ENCODE measurements at regions not wholly inside any gene's neighbourhood (a gene's known extent, or its start where the extent isn't known, plus 50 kb on each side); places are given as distances from the start of the nearest gene placed in this dataset.

DNA sequence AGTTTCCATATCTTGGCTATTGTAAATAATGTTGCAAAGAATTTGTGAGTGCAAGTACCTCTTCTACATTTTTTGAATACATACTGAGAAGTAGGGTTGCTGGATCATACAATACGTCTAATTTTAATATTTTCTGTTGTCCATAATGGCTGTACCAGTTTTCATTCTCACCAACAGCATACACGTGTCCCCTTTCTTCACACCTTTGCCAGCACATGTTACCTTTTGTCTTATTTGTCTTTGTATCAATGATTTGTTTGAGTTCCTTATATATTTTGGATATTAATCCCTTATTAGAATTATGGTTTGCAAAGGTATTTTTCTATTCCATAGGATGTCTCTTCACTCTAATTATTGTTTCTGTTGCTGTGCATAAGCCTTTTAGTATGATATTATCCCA is 904.3 kb downstream of the METTL15 start:
- no peak for ATAC-seq (ENCODE audit: low read depth)
- ChIA-PET CTCF (no interaction called here), POLR2A (no interaction called here)
- Histone ChIP-seq H3K27me3 (replicated peaks in 1 of 4; ENCODE audit: control extremely low read depth in 1 of 4, control insufficient read depth in 3 of 4, insufficient read depth in 4 of 4, low read length in 3 of 4) (no peaks in the 10 kb centered on the region), H3K9ac (ENCODE audit: low read length) (no peak overlapping the region), H4K20me1 (ENCODE audit: control insufficient read depth, insufficient read depth, low read length, poor library complexity, severe bottlenecking) (no peaks in the 10 kb centered on the region), H3K27ac (ENCODE audit: low read length in 2 of 2) (no peak overlapping the region), H3K4me3 (ENCODE audit: control extremely low read depth in 1 of 5, extremely low read depth in 1 of 5, insufficient read depth in 1 of 5, low read depth in 2 of 5, low read length in 4 of 5) (no peak overlapping the region), H3K79me2 (ENCODE audit: control insufficient read depth, insufficient read depth, low read length) (no peaks in the 10 kb centered on the region), H3K36me3 (replicated peaks in 1 of 2; ENCODE audit: control extremely low read depth in 1 of 2, control insufficient read depth in 1 of 2, extremely low read depth in 1 of 2, insufficient read depth in 2 of 2, low read length in 1 of 2) (no peaks in the 10 kb centered on the region), H3K9me3 (ENCODE audit: control extremely low read depth in 1 of 3, control insufficient read depth in 2 of 3, insufficient read depth in 1 of 3, low read length in 2 of 3) (no peaks in the 10 kb centered on the region), H3K4me2 (replicated peaks; ENCODE audit: low read depth, low read length, poor library complexity, severe bottlenecking) (no peak overlapping the region), H2AFZ (ENCODE audit: insufficient read depth, low read depth, low read length, poor library complexity, severe bottlenecking) (no peak overlapping the region), H3K4me1 (ENCODE audit: control insufficient read depth in 2 of 2, insufficient read depth in 2 of 2, low read length in 2 of 2) (no peaks in the 10 kb centered on the region)
- H3K9me3 Mint-ChIP-seq (ENCODE audit: insufficient read depth) = peaks cover 4% of the 10 kb centered on the region
- intact Hi-C loops (cut with micrococcal nuclease) = no loop called here
- H3K4me3 Mint-ChIP-seq = no peak overlapping the region
- TF ChIP-seq, protein P1, sequence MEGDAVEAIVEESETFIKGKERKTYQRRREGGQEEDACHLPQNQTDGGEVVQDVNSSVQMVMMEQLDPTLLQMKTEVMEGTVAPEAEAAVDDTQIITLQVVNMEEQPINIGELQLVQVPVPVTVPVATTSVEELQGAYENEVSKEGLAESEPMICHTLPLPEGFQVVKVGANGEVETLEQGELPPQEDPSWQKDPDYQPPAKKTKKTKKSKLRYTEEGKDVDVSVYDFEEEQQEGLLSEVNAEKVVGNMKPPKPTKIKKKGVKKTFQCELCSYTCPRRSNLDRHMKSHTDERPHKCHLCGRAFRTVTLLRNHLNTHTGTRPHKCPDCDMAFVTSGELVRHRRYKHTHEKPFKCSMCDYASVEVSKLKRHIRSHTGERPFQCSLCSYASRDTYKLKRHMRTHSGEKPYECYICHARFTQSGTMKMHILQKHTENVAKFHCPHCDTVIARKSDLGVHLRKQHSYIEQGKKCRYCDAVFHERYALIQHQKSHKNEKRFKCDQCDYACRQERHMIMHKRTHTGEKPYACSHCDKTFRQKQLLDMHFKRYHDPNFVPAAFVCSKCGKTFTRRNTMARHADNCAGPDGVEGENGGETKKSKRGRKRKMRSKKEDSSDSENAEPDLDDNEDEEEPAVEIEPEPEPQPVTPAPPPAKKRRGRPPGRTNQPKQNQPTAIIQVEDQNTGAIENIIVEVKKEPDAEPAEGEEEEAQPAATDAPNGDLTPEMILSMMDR (IDR thresholded peaks at IDR 0.05) = no peak
- TF ChIP-seq EZH2 (IDR thresholded peaks at IDR 0.05; ENCODE audit: borderline replicate concordance, insufficient read depth, low read depth, low read length, poor library complexity, severe bottlenecking) = no peak
- no peak for DNase-seq
- WGBS (ENCODE audit: insufficient coverage) = no CpG with 5 or more reads among the region's 2 CpGs
- no peaks in the 10 kb centered on the region for H3K27me3 Mint-ChIP-seq
- no peaks in the 10 kb centered on the region for H3K4me1 Mint-ChIP-seq
- no peak overlapping the region for H3K27ac Mint-ChIP-seq

DNA sequence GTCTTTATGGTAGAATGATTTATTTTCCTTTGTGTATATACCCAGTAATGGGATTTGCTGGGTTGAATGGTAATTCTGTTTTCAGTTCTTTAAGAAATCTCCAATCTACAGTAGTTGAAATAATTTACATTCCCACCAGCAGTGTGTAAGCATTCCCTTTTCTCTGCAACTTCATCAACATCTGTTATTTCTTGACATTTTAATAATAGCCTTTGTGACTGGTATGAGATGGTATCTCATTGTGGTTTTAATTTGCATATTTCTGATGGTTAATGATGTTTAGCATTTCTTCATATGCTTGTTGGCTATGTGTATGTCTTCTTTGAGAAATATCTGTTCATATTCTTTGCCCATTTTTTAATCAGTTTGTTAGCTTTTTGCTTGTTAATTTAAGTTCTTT is 901.2 kb downstream of the METTL15 start:
- DNase-seq (no peak), ATAC-seq (ENCODE audit: low read depth) (no peak)
- Histone ChIP-seq H4K20me1 (ENCODE audit: control insufficient read depth, insufficient read depth, low read length, poor library complexity, severe bottlenecking) (no peaks in the 10 kb centered on the region), H3K36me3 (replicated peaks in 1 of 2; ENCODE audit: control extremely low read depth in 1 of 2, control insufficient read depth in 1 of 2, extremely low read depth in 1 of 2, insufficient read depth in 2 of 2, low read length in 1 of 2) (no peaks in the 10 kb centered on the region), H3K9me3 (ENCODE audit: control extremely low read depth in 1 of 3, control insufficient read depth in 2 of 3, insufficient read depth in 1 of 3, low read length in 2 of 3) (peaks cover 0 to 4% (median 0%) of the 10 kb centered on the region in 3 donors), H2AFZ (ENCODE audit: insufficient read depth, low read depth, low read length, poor library complexity, severe bottlenecking) (no peak overlapping the region), H3K4me1 (ENCODE audit: control insufficient read depth in 2 of 2, insufficient read depth in 2 of 2, low read length in 2 of 2) (no peaks in the 10 kb centered on the region), H3K4me2 (replicated peaks; ENCODE audit: low read depth, low read length, poor library complexity, severe bottlenecking) (no peak overlapping the region), H3K79me2 (ENCODE audit: control insufficient read depth, insufficient read depth, low read length) (no peaks in the 10 kb centered on the region), H3K9ac (ENCODE audit: low read length) (no peak overlapping the region), H3K27me3 (replicated peaks in 1 of 4; ENCODE audit: control extremely low read depth in 1 of 4, control insufficient read depth in 3 of 4, insufficient read depth in 4 of 4, low read length in 3 of 4) (no peaks in the 10 kb centered on the region), H3K4me3 (ENCODE audit: control extremely low read depth in 1 of 5, extremely low read depth in 1 of 5, insufficient read depth in 1 of 5, low read depth in 2 of 5, low read length in 4 of 5) (no peak overlapping the region), H3K27ac (ENCODE audit: low read length in 2 of 2) (no peak overlapping the region)
- no peak overlapping the region for H3K27ac Mint-ChIP-seq
- H3K4me1 Mint-ChIP-seq = no peaks in the 10 kb centered on the region
- TF ChIP-seq, protein P1 (IDR thresholded peaks at IDR 0.05) = no peak
- no peak for TF ChIP-seq EZH2 (IDR thresholded peaks at IDR 0.05; ENCODE audit: borderline replicate concordance, insufficient read depth, low read depth, low read length, poor library complexity, severe bottlenecking)
- H3K9me3 Mint-ChIP-seq (ENCODE audit: insufficient read depth) = no peaks in the 10 kb centered on the region
- ChIA-PET CTCF (no interaction called here), POLR2A (no interaction called here)
- intact Hi-C loops (cut with micrococcal nuclease) = no loop called here
- H3K27me3 Mint-ChIP-seq = no peaks in the 10 kb centered on the region
- H3K4me3 Mint-ChIP-seq = no peak overlapping the region

All from B cell (primary cell).